Urinary bladder (tissue), 3 donors: ENCODE measurements at regions not wholly inside any gene's neighbourhood (a gene's known extent, or its start where the extent isn't known, plus 50 kb on each side); places are given as distances from the start of the nearest gene placed in this dataset.
"Not testable (repeated sequence)": the region's sequence is repeated elsewhere in the genome, so short reads cannot be mapped to it uniquely, and the experiment has no call there.

ENCODE experiments used
- DNase-seq: peaks from one replicate; pipeline ENCODE4 v3.0.0-alpha.2; 2015; ENCODE audit errors: extremely low spot score
- H3K27ac ChIP-seq: one replicate; pipeline ENCODE4 v1.5.1; 2013; ENCODE audit warnings: low read depth, mild to moderate bottlenecking, moderate library complexity
- H3K36me3 ChIP-seq: one replicate; pipeline ENCODE4 v1.6.1; 2013; ENCODE audit warnings: mild to moderate bottlenecking, moderate library complexity; ENCODE audit not compliant: insufficient read depth
- H3K4me1 ChIP-seq: one replicate; pipeline ENCODE4 v1.6.1; 2013; ENCODE audit warnings: mild to moderate bottlenecking, moderate library complexity; ENCODE audit not compliant: insufficient read depth
- H3K4me3 ChIP-seq: one replicate; pipeline ENCODE4 v1.5.1; 2013; ENCODE audit warnings: low read depth, low read length
- WGBS: extraction: QIAGEN DNeasy Blood & Tissue Kit; methylation state at CpG from one replicate; pipeline ENCODE4 v1.1.7; 2013; 5-methylcytosine and 5-hydroxymethylcytosine counted together
- donor health status: healthy with polysubstance abuse.
- donor health status: healthy.

DNA sequence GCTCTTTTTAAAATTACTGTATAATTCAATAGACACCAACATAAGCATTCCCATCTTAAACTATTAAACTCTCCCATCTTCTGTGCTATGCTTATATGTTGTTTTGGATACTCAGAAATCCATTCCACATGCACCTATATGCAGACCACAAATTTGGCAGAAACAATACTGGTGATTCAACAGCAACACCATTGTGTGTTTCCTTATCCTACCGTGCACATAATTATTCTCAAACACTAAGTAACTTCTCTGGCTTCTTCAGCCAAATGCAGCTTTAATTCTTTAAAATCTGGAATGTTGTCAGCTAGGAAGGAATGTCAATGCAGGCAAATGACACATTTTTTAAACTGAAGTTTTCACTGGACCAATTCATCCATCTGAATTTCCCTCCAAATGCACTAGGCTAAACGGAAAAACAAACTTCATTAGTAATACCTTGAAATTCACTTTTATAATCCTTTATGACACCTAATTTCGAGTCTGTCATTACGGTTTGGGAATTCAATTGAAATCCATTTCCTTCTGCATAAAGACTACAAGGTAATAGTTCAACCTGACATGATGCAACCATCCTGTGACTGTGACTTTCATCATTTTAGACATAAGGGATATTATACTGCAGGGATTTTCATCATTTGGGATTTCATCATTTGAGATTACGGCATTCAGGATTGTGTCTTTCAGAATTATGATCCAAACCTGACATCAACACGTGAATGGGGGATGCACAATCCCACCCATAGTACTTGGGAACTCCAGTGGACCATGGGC, 308.5 kb downstream of the LTN1 start:
- H3K27ac ChIP-seq = no peak overlapping the region
- no peak overlapping the region for H3K4me3 ChIP-seq
- H3K36me3 ChIP-seq = no peaks in the 10 kb centered on the region
- WGBS = 84% methylated on average over 6 of the region's 6 CpGs
- DNase-seq = no peak
- H3K4me1 ChIP-seq = no peaks in the 10 kb centered on the region

DNA sequence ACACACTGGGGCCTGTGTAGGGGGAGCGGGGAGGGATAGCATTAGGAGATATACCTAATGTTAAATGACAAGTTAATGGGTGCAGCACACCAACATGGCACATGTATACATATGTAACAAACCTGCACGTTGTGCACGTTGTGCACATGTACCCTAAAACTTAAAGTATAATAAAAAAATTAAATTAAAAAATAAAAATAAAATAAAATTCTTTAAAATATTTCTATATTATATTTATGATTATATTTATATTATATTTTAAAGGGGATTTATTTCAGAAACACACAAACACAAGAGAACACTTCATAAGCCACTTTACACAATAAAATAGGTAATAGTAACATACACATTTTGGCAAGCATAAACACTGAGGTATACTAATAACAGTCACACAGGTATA, 309.8 kb downstream of the LTN1 start:
- not testable (repeated sequence) for H3K36me3 ChIP-seq, DNase-seq, H3K27ac ChIP-seq, H3K4me3 ChIP-seq, H3K4me1 ChIP-seq
- WGBS = 96% methylated on average over 3 of the region's 3 CpGs

DNA sequence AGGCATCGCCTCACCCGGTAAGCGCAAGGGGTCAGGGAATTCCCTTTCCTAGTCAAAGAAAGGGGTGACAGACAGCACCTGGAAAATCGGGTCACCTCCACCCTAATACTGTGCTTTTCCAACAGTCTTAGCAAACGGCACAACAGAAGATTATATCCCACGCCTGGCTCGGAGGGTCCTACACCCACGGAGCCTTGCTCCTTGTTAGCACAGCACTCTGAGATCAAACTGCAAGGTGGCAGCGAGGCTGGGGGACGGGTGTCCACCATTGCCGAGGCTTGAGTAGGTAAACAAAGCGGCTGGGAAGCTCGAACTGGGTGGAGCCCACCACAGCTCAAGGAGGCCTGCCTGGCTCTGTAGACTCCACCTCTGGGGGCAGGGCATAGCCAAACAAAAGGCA, 315.6 kb downstream of the LTN1 start:
- not testable (repeated sequence) for H3K27ac ChIP-seq, H3K4me3 ChIP-seq, H3K36me3 ChIP-seq, H3K4me1 ChIP-seq, DNase-seq
- WGBS = 96% methylated on average over 13 of the region's 13 CpGs

DNA sequence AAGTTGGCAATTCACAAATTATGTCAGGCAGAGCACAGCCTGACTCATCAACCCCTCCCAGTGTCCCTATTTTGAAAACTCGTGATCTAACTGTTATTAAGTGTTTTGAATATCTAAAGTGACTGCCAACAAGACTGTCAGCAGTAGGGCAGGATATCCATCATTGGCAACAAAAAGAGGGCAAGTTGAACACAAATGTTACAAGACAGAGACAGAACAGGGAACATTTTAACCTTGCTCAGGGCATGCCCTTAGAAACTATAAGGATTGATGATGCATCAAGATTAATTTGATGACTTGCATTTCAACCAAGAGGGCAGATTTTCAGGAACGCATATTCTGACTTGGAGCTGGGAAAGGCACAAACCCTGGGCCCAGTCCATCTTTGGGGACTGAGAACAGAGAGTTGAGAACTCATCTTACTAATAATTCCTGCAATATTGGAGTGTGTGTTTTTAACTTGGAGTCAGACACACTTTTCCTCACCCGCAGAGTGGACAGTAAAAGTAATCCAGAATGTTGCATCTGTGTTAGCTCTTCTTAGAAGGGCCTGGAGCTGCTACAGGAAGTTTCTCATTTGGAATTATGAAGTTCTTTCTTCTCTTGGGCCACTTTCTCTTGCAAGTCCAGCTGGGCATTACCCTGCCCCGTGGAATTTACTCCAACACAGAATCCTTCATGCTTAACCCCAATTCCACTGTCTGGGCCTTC, 317.2 kb downstream of the LTN1 start:
- no peaks in the 10 kb centered on the region for H3K4me1 ChIP-seq
- DNase-seq = no peak
- no peak overlapping the region for H3K4me3 ChIP-seq
- H3K27ac ChIP-seq = peak overlapping the region; percentile 35
- no peaks in the 10 kb centered on the region for H3K36me3 ChIP-seq
- 30% methylated on average over 4 of the region's 4 CpGs for WGBS

DNA sequence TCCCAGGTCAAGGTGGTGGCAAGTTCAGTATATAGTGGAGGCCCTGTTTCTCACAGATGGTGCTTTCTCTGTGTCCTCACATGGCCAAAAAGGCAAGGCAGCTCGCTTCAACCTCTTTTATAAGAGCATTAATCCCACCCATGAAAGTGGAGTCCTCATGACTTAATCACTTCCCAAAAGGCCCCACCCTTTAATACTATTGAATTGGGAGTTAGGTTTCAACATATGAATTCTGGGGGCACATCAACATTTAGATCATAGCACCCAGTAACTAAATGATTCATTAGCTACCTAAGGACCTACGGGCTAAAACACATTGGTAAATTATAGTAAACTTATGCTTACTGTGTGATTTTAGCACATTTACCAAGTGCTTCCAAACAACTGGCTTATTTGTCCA, 317.9 kb downstream of the LTN1 start:
- Histone ChIP-seq H3K27ac (no peak overlapping the region), H3K4me3 (no peak overlapping the region)

DNA sequence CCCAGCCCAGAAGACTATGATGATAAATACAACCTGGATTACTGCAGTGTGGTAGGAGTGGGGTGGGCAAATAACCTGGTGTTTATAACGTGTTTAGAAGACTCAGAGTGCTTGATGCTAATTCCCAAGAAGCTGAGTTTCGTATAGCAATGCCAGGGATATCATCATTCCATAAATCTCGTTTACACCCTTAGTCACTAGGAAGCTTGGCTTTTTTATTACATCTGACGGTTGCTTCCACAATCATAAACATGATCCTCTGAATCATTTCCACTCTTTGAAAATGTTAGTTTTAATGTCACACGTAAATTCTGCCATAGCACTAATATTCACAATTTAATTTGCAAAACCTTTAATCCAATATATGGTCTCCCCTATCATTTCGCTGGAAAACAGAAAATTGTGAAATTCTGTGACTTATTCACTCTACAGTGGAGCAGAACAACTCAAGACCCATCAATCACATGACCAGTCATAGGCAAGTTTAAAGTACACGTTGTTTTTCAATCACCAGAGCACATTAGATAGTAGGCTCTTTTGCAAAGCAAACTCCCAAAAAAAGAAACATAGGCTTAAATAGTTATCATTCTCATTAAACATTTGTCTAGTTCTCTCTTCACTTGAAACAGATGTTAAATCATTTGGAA, 321.0 kb downstream of the LTN1 start:
- 43% methylated on average over 7 of the region's 7 CpGs for WGBS
- H3K27ac ChIP-seq = no peak overlapping the region
- H3K36me3 ChIP-seq = no peaks in the 10 kb centered on the region
- DNase-seq = no peak
- no peak overlapping the region for H3K4me3 ChIP-seq
- no peaks in the 10 kb centered on the region for H3K4me1 ChIP-seq

More for the DNA sequence above, 317.9 kb downstream of the LTN1 start:
- H3K4me1 ChIP-seq = no peaks in the 10 kb centered on the region
- WGBS = 79% methylated on average over 2 of the region's 2 CpGs
- no peak for DNase-seq
- H3K36me3 ChIP-seq = no peaks in the 10 kb centered on the region

DNA sequence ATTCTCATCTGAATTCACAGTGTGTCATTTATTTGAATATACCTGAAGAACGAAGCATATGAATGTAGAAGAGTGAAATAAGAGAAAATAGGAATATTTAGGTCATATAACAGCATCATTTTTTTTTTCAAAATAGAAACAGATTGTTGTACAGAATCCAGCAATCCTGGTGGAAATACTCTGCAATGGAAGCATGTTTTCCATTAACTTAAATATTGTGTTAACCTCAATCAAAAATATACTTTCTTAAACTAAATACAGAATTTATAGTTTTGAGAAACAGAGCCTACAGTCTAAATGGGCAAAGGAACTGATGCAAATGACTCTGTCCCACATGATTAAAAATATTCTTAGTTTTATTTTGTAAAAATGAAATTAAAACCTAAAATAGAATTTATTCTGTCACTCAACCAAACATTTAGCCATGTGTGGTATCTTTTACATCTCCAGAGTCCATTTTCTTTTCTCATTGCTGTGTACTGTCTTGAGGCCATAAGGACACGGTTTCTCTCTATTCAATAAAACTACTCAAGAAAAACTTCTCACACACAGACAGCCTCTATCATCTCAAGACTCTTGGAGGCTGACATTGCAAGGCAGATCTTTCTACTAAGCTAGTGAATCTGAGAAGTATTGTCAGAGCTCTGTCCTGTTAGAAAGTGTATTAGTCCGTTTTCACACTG, 322.6 kb downstream of the LTN1 start:
- H3K4me3 ChIP-seq = no peak overlapping the region
- no peaks in the 10 kb centered on the region for H3K36me3 ChIP-seq
- WGBS = 91% methylated on average over 3 of the region's 3 CpGs
- DNase-seq = no peak
- no peaks in the 10 kb centered on the region for H3K4me1 ChIP-seq
- H3K27ac ChIP-seq = no peak overlapping the region

DNA sequence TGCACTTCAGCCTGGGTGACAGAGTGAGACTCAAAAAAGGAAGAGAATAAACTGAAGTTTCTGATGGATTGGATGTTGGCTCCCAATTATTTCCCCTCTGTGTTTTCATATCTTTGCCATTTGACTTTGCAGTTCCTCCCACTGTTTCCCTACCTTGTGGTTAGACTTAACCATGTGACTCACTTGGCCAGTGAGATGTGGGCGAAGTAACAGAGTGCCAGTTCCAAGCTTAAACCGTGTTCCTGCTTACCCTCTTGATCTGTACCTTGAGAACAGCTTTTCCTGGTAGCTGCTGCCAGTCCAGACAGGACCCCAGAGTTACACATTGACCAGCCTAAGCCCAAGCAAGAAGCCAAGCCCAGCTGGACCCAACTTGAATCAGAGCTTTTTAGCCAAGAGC, 323.4 kb downstream of the LTN1 start:
- Histone ChIP-seq H3K4me1 (no peaks in the 10 kb centered on the region), H3K4me3 (no peak overlapping the region), H3K36me3 (no peaks in the 10 kb centered on the region), H3K27ac (no peak overlapping the region)
- DNase-seq = no peak
- WGBS = 88% methylated on average over 2 of the region's 2 CpGs

DNA sequence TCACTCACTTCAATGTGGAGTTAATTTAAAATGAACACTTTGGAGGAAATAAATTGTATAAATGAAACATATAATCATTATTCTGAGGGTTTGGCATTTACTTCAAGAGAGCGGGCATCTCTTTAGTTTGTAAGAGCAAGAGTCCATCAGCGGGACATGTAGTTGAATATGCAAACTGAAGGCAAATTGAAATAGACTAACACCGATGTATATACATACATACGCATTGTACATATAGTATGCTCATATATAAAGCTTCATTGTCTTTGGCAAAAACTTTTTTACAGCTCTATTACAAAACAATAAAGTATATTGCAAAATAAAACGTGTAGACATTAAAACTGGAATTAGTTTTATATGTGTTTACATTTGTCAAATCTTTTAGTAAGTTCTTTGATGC, 328.9 kb downstream of the LTN1 start:
- DNase-seq = no peak
- H3K4me3 ChIP-seq = no peak overlapping the region
- no peak overlapping the region for H3K27ac ChIP-seq
- H3K4me1 ChIP-seq = no peaks in the 10 kb centered on the region
- WGBS = 86% methylated on average over 5 of the region's 5 CpGs
- no peaks in the 10 kb centered on the region for H3K36me3 ChIP-seq

DNA sequence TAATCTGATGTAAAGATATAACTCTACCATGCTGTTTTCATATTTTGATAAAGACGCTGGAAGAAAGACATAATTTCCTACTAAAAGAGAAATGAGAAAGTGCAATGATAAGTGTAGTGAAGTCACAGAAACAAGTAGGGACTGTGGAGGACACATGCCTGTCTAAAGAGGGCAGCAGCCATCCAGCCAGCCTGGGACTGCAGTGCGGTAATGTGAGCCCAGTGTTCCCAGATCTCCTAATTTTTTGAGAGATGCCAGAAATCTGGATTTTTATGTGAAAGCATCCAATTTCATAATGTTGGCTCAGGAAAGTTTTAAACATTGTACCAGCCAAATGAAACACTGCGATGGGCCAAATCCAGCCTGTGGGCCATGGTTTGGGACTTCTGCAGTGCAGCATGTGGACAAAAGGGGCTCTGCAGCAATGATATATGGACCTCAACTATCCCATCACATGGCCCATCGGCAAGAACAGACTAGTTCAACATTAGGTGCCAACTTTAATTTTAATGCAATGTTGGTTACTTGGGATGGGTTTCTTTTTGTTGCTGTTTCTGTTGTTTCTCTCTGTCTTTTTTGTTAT, 329.5 kb downstream of the LTN1 start:
- WGBS = 93% methylated on average over 4 of the region's 4 CpGs
- H3K4me3 ChIP-seq = no peak overlapping the region
- DNase-seq = no peak
- no peaks in the 10 kb centered on the region for H3K4me1 ChIP-seq
- no peaks in the 10 kb centered on the region for H3K36me3 ChIP-seq
- H3K27ac ChIP-seq = no peak overlapping the region

DNA sequence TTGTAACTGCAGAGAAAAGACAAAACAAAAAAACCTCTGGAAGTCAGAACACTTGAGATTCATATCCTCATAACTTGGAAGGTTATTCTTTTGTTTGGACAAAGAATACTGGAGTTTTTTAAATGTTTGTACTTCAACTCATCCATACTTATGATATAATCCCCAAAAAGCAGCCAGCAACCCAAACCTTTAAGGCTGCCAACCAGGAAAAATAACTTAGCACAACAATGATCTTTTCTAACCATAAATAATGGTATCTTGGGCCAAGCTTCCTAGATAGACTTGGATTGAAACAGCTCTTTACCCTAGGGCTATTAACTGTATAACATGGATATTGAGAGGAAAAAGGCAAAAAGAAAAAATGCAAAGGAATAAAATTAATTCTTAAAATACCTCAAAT, 335.1 kb downstream of the LTN1 start:
- DNase-seq = no peak
- Histone ChIP-seq H3K36me3 (no peaks in the 10 kb centered on the region), H3K4me1 (no peaks in the 10 kb centered on the region), H3K27ac (no peak overlapping the region), H3K4me3 (no peak overlapping the region)

DNA sequence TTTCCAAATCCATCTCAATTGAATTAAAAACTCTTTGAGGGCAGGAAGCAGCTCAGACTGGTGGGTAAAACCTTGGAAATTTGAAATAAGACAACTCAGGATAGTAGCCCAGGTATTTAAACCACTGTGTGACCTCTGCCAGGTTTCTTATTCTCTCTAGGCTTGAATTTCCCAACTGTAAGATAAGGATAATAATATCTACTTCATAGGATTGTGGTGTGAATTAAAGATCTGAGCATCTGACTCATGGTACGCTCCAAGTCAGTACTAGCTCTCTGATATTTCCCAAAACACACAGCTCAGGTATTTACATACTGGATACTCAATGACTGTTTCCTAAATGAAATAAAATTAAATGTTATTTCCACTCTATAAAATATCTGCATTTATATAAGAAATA, 337.2 kb downstream of the LTN1 start:
- Histone ChIP-seq H3K4me3 (no peak overlapping the region), H3K36me3 (no peaks in the 10 kb centered on the region), H3K4me1 (peaks cover 1% of the 10 kb centered on the region), H3K27ac (no peak overlapping the region)
- WGBS = 98% methylated on average over 1 of the region's 1 CpG
- no peak for DNase-seq

DNA sequence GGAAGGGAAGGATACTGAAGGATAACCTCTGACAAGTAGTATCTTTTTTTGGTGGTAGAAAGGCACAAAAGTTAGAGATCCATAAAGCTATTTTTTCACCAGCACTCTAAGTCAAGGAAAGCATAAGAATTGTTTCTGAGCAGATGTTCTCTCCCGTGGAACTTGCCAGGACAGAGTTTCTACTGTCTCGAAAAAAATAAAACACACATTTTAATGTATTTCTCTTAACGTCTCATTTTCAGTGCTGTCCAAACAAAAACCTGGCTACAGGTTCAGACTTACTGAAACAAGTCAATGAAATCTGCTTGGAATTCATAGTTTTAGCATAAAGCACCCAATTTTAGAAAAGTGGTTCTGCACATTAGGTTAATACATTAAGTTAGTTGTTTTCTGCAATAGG, 338.3 kb downstream of the LTN1 start:
- Histone ChIP-seq H3K36me3 (no peaks in the 10 kb centered on the region), H3K4me1 (peaks cover 1% of the 10 kb centered on the region), H3K4me3 (no peak overlapping the region), H3K27ac (no peak overlapping the region)
- DNase-seq = no peak
- 52% methylated on average over 3 of the region's 3 CpGs for WGBS
